K562 (cell line): ENCODE measurements at regions not wholly inside any gene's neighbourhood (a gene's known extent, or its start where the extent isn't known, plus 50 kb on each side); places are given as distances from the start of the nearest gene placed in this dataset.

Experiments used
- ATAC-seq: fragments of 200-7000 bp; cut with Tn5 transposase; 3 replicates; pipeline ENCODE4 v1.9.1; 2020; ENCODE audit warnings: moderate library complexity
- BruUV-seq: library from RNA; stranded (reverse); fragments of 400-500 nt; replicated peaks from 2 replicates; lab custom pipeline; 2021; lab: Mats Ljungman, UMichigan
- CTCF ChIA-PET: fragments of 300-600 bp; formaldehyde crosslinking; extraction: SDS; loops from one replicate; lab custom pipeline; 2021; ENCODE audit warnings: low intra/inter-chr PET ratio; lab: Yijun Ruan, JAX
- POLR2A ChIA-PET: fragments of 300-600, 350-650 bp; sonication (Branson Sonifier 250); formaldehyde crosslinking; extraction: SDS; loops from one replicate; lab custom pipeline; 2021; ENCODE audit warnings: antibody characterized with exemption, inconsistent platforms; lab: Yijun Ruan, JAX
- DNase-seq, 4 experiments: peaks; one replicate each; pipeline versions ENCODE4 v3.0.0 to v3.0.0-alpha.2; 2011 to 2018; ENCODE audit warnings: low spot score in 3 of 4, mixed read lengths in 3 of 4; ENCODE audit errors: extremely low read depth in 1 of 4
- FAIRE-seq: peaks from 2 replicates; lab custom pipeline; 2011; peaks lifted over from hg19 to GRCh38; lab: Jason Lieb, UNC
- H2AFZ ChIP-seq: 2 replicates; pipeline ENCODE4 v1.6.0; 2011; ENCODE audit warnings: low read depth, low read length, control low read depth, inconsistent platforms
- H3K27ac ChIP-seq: fragments of 200-600 bp; 3 replicates; pipeline ENCODE4 v1.8.0; 2011; ENCODE audit warnings: low read depth, mild to moderate bottlenecking, control low read depth, inconsistent platforms, low read length, moderate library complexity, mixed read lengths; ENCODE audit errors: extremely low read depth
- H3K27me3 ChIP-seq, 2 experiments: fragments of 300-600 bp in 1 of 2; 2 replicates in 1 of 2; 3 replicates in 1 of 2; pipeline versions ENCODE4 v1.6.0 to v1.8.0; 2011; ENCODE audit warnings: inconsistent platforms in 2 of 2, low read length in 2 of 2, mild to moderate bottlenecking in 1 of 2, mixed read lengths in 1 of 2, moderate library complexity in 1 of 2; ENCODE audit not compliant: control insufficient read depth in 2 of 2, insufficient read depth in 2 of 2
- H3K36me3 ChIP-seq: fragments of 300-600 bp; 3 replicates; pipeline ENCODE4 v1.8.0; 2011; ENCODE audit warnings: mild to moderate bottlenecking, low read length, inconsistent platforms; ENCODE audit not compliant: control insufficient read depth, insufficient read depth
- H3K4me1 ChIP-seq, 2 experiments: fragments of 200-600 bp in 1 of 2; replicated peaks in 1 of 2; 2 replicates in 1 of 2; 3 replicates in 1 of 2; pipeline versions ENCODE4 v1.5.1 to v1.8.0; 2011; ENCODE audit warnings: inconsistent platforms in 2 of 2, low read length in 2 of 2, mild to moderate bottlenecking in 1 of 2, mixed read lengths in 1 of 2, moderate library complexity in 1 of 2; ENCODE audit not compliant: control insufficient read depth in 2 of 2, insufficient read depth in 2 of 2
- H3K4me2 ChIP-seq: 2 replicates; pipeline ENCODE4 v1.6.1; 2011; ENCODE audit warnings: low read length, control low read depth, inconsistent platforms, mixed read lengths; ENCODE audit not compliant: insufficient read depth
- H3K4me3 ChIP-seq: fragments of 200-600 bp; sonication (generic), shearing (Covaris generic); 2 replicates; pipeline ENCODE4 v1.5.1; 2016; ENCODE audit warnings: control low read depth, inconsistent platforms
- H3K79me2 ChIP-seq: fragments of 200-600 bp; 3 replicates; pipeline ENCODE4 v1.8.0; 2011; ENCODE audit warnings: low read length, inconsistent platforms; ENCODE audit not compliant: control insufficient read depth, insufficient read depth
- H3K9ac ChIP-seq, 2 experiments: 2 replicates each; pipeline versions ENCODE4 v1.6.0 to v1.6.1; 2011; ENCODE audit warnings: low read depth in 2 of 2, low read length in 2 of 2, control low read depth in 1 of 2, inconsistent platforms in 1 of 2, mild to moderate bottlenecking in 1 of 2, mixed read lengths in 1 of 2; ENCODE audit not compliant: insufficient read depth in 1 of 2
- H3K9me1 ChIP-seq: one replicate; pipeline ENCODE4 v1.6.0; 2011; ENCODE audit warnings: inconsistent platforms, mild to moderate bottlenecking, low read length, moderate library complexity; ENCODE audit not compliant: control insufficient read depth, insufficient read depth
- H3K9me3 ChIP-seq: replicated peaks from 2 replicates; pipeline ENCODE4 v1.5.1; 2011; ENCODE audit warnings: low read depth, low read length, inconsistent platforms; ENCODE audit not compliant: control insufficient read depth, insufficient read depth
- H4K20me1 ChIP-seq: replicated peaks from 2 replicates; pipeline ENCODE4 v1.6.1; 2011; ENCODE audit warnings: low read length, inconsistent platforms, mixed read lengths; ENCODE audit not compliant: control insufficient read depth, insufficient read depth
- NR4A1 ChIP-seq, 2 experiments: fragments of 250-450 bp in 1 of 2; fragments of 450-650 bp in 1 of 2; sonication (Bioruptor Pico) in 1 of 2; IDR thresholded peaks; 2 replicates each; pipeline versions ENCODE4 v1.4.0 to v1.6.1; 2016 to 2020; ENCODE audit warnings: mild to moderate bottlenecking in 2 of 2, missing compliant biosample characterization in 1 of 2, missing genetic modification characterization in 1 of 2, moderate library complexity in 1 of 2
- ZNF175 ChIP-seq: fragments of 200-800 bp; sonication (Bioruptor generic); IDR thresholded peaks from 2 replicates; pipeline ENCODE4 v1.6.1; 2016; ENCODE audit warnings: low read depth, mild to moderate bottlenecking, missing genetic modification characterization, missing compliant biosample characterization
- WGBS: fragments of 100-300 bp; shearing (Covaris generic); methylation state at CpG from one replicate; pipeline ENCODE4 v1.1.6; 2016; ENCODE audit warnings: low coverage, mixed read lengths; ENCODE audit not compliant: insufficient coverage; ENCODE audit errors: missing lambda C conversion rate; 5-methylcytosine and 5-hydroxymethylcytosine counted together
- in situ Hi-C: fragments of 300-500 bp; cut with MboI; formaldehyde crosslinking; loops from 4 replicates; pipeline ENCODE4 v1.15.0; 2018; ENCODE audit warnings: inconsistent platforms, mixed read lengths
- intact Hi-C: fragments of 100-400 bp; cut with micrococcal nuclease; formaldehyde crosslinking; loops from 2 replicates; pipeline ENCODE4 v1.14.2; 2022
- TF ChIP-seq, protein P1 (sequence below): sonication (generic); formaldehyde crosslinking; IDR thresholded peaks from 2 replicates; pipeline ENCODE4 v1.8.1; 2022; ENCODE audit warnings: missing genetic modification reagents

DNA sequence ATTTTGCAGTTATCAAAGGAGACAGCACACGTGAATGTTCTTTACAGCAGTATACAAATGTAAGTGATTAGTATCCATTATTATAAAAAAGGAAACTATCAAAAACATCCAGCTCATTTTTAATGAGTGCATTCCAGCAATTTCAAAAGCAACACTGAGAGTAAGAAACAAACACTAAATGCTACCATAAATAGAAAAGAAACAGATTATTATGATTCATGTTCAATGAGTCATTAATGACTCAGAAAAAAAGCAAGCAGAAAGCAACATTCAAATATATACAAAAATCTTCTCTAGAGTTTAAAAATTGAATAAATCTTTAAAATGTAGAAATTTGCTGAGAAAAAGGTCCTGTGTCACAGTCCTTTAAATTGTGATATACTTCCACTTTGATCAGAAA lies 346.5 kb upstream of the FMR1 start (continued):
- TF ChIP-seq, protein P1, sequence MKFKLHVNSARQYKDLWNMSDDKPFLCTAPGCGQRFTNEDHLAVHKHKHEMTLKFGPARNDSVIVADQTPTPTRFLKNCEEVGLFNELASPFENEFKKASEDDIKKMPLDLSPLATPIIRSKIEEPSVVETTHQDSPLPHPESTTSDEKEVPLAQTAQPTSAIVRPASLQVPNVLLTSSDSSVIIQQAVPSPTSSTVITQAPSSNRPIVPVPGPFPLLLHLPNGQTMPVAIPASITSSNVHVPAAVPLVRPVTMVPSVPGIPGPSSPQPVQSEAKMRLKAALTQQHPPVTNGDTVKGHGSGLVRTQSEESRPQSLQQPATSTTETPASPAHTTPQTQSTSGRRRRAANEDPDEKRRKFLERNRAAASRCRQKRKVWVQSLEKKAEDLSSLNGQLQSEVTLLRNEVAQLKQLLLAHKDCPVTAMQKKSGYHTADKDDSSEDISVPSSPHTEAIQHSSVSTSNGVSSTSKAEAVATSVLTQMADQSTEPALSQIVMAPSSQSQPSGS (CRISPR knock-in tag) = no peak
- no peak for TF ChIP-seq ZNF175 (CRISPR knock-in tag)

DNA sequence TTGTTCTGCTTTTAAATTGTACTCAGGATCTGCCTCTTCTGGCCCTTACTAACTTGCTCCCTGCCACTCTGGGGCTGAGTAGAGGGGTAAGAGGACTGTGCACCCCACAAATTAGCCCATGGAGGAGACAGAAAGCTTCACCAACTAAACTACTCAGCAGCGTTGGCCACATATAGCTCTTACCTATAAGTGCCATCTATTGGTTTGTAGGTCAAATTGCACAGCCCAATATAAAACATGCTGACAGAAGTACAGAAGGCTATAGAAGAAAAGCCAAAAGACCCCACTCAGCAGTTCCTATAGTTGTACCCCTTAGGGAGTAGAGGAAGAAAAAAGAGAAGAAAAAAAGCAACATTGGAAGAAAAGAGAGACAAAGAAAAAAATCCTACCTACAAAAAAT lies 341.2 kb upstream of the FMR1 start:
- no peak for ATAC-seq
- H4K20me1 ChIP-seq = no peaks in the 10 kb centered on the region
- WGBS = no CpG with 5 or more reads among the region's 1 CpG
- no peak overlapping the region for H3K4me3 ChIP-seq
- no peaks in the 10 kb centered on the region for H3K27me3 ChIP-seq
- no peaks in the 10 kb centered on the region for H3K36me3 ChIP-seq
- no peaks in the 10 kb centered on the region for H3K4me1 ChIP-seq
- no peak overlapping the region for H3K27ac ChIP-seq
- H3K9ac ChIP-seq = no peak overlapping the region
- in situ Hi-C loops (no loop called here), intact Hi-C loops (no loop called here)
- DNase-seq = no peak
- no peak for FAIRE-seq
- CTCF ChIA-PET = no interaction called here
- no peaks in the 10 kb centered on the region for H3K9me1 ChIP-seq
- H3K9me3 ChIP-seq = no peaks in the 10 kb centered on the region
- H3K4me2 ChIP-seq = no peak overlapping the region
- POLR2A ChIA-PET = no interaction called here
- no peak overlapping the region for H2AFZ ChIP-seq
- no peaks in the 10 kb centered on the region for H3K79me2 ChIP-seq
- no TSS peak for BruUV-seq
- no peak for TF ChIP-seq NR4A1 (CRISPR knock-in tag; IDR thresholded peaks at IDR 0.05)
- TF ChIP-seq NR4A1 (tag; IDR thresholded peaks at IDR 0.05) = no peak
